Stomach (tissue), 4 donors: ENCODE measurements at regions not wholly inside any gene's neighbourhood (a gene's known extent, or its start where the extent isn't known, plus 50 kb on each side); places are given as distances from the start of the nearest gene placed in this dataset.

ENCODE experiments used
- CTCF ChIP-seq, 7 experiments: fragments of 450-650 bp in 4 of 7; fragments of 200-600 bp in 3 of 7; sonication (generic) in 3 of 7; IDR thresholded peaks; one replicate each; pipeline ENCODE4 v1.5.1; 2016 to 2019; ENCODE audit warnings: antibody characterized with exemption in 7 of 7, control low read depth in 2 of 7, mild to moderate bottlenecking in 1 of 7
- EP300 ChIP-seq: sonication (generic); formaldehyde crosslinking; IDR thresholded peaks from one replicate; pipeline ENCODE4 v1.6.1; 2017; ENCODE audit warnings: antibody characterized with exemption
- POLR2A ChIP-seq, 4 donors: fragments of 450-650 bp; IDR thresholded peaks; one replicate each; pipeline ENCODE4 v1.6.1; 2016; ENCODE audit warnings: antibody characterized with exemption in 4 of 4, control low read depth in 2 of 4, mild to moderate bottlenecking in 1 of 4, moderate library complexity in 1 of 4

GRCh38 chr18:41860987-41861386, 94.0 kb upstream of the PIK3C3 start:
- TF ChIP-seq EP300 (no peak), CTCF (IDR thresholded peaks at IDR 0.05) (no peak), POLR2A (IDR thresholded peaks at IDR 0.05) (no peak)
